Testis (tissue), 2 donors: ENCODE measurements at regions not wholly inside any gene's neighbourhood (a gene's known extent, or its start where the extent isn't known, plus 50 kb on each side); places are given as distances from the start of the nearest gene placed in this dataset.

Source experiments
- DNase-seq: peaks from one replicate; pipeline ENCODE4 v3.0.0-alpha.2; 2019
- H3K27ac ChIP-seq, 2 donors: fragments of 200-600 bp; sonication (generic); one replicate each; pipeline ENCODE4 v1.5.1; 2019
- H3K27me3 ChIP-seq: fragments of 200-600 bp; sonication (generic); one replicate; pipeline ENCODE4 v1.5.1; 2019
- H3K36me3 ChIP-seq: fragments of 200-600 bp; sonication (generic); one replicate; pipeline ENCODE4 v1.5.1; 2017; ENCODE audit warnings: low read depth; ENCODE audit errors: missing control alignments
- H3K4me1 ChIP-seq: fragments of 200-600 bp; sonication (generic); one replicate; pipeline ENCODE4 v1.5.1; 2019
- H3K4me3 ChIP-seq, 2 donors: fragments of 200-600 bp; sonication (generic); one replicate each; pipeline ENCODE4 v1.5.1; 2017 to 2019
- H3K9me3 ChIP-seq: fragments of 200-600 bp; sonication (generic); one replicate; pipeline ENCODE4 v1.5.1; 2017
- CTCF ChIP-seq, 3 experiments: fragments of 450-650 bp in 2 of 3; fragments of 200-600 bp in 1 of 3; sonication (generic) in 1 of 3; IDR thresholded peaks; one replicate each; pipeline ENCODE4 v1.5.1; 2016 to 2019; ENCODE audit warnings: antibody characterized with exemption in 3 of 3, mild to moderate bottlenecking in 2 of 3, moderate library complexity in 1 of 3
- POLR2A ChIP-seq: fragments of 450-650 bp; IDR thresholded peaks from one replicate; pipeline ENCODE4 v1.6.1; 2017; ENCODE audit warnings: antibody characterized with exemption, mild to moderate bottlenecking, moderate library complexity
- WGBS, 2 donors: methylation state at CpG; one replicate each; pipeline ENCODE4 v1.1.5; 2018; 5-methylcytosine and 5-hydroxymethylcytosine counted together
- intact Hi-C: fragments of 100-400 bp; cut with DNase I; formaldehyde crosslinking; loops from one replicate; pipeline ENCODE4 v1.15.1; 2023; ENCODE audit warnings: low total_unique reads

GRCh38 chr2:200013906-200014305 lies 58.5 kb downstream of the MAIP1 start:
- Histone ChIP-seq H3K27me3 (no peaks in the 10 kb centered on the region), H3K9me3 (no peaks in the 10 kb centered on the region), H3K4me3 (no peak overlapping the region), H3K27ac (no peak overlapping the region), H3K4me1 (no peaks in the 10 kb centered on the region), H3K36me3 (no peaks in the 10 kb centered on the region)
- WGBS, 2 donors: 81 to 91% methylated on average over 3 of the region's 3 CpGs
- TF ChIP-seq CTCF (IDR thresholded peaks at IDR 0.05) (no peak), POLR2A (no peak)
- DNase-seq: no peak
- intact Hi-C loops: no loop called here

DNA sequence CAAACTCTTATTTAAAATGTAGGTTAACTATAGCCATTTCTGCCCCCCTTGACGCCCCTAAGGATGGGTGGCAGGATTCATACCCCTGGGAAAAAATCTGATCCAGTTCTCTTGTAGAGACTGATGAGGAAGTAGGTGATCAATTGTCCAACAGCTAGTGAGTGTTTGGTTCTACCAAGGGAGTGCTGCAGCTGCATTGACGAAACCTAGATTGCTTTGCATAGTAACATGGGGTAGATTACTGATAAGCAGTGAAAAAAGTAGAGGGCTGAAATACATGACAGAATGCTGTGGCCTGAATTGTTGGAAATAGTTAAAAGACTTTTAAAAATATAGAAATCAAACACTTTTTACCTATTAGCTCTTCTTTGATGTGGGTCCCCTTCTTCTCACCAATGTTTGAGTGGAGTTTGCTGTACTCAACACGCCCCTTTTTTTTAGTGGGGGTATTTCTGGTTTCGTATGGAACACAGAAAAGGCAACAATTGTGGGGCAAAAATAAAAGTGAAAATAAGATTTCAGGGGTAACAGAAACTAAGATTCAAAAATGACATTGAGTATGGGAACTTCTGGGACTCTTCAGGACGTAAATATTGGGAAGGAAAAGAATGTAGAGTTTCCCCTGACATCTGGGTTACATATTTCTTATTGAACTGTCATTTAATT lies 66.2 kb downstream of the MAIP1 start:
- Histone ChIP-seq H3K36me3 (no peaks in the 10 kb centered on the region), H3K27ac (no peak overlapping the region), H3K9me3 (no peaks in the 10 kb centered on the region), H3K4me1 (no peaks in the 10 kb centered on the region), H3K4me3 (no peak overlapping the region), H3K27me3 (no peaks in the 10 kb centered on the region)
- no peak for TF ChIP-seq CTCF (IDR thresholded peaks at IDR 0.05)
- TF ChIP-seq POLR2A: no peak
- DNase-seq: no peak
- intact Hi-C loops: no loop called here
- WGBS, 2 donors: 77 to 85% methylated on average over 5 of the region's 5 CpGs

DNA sequence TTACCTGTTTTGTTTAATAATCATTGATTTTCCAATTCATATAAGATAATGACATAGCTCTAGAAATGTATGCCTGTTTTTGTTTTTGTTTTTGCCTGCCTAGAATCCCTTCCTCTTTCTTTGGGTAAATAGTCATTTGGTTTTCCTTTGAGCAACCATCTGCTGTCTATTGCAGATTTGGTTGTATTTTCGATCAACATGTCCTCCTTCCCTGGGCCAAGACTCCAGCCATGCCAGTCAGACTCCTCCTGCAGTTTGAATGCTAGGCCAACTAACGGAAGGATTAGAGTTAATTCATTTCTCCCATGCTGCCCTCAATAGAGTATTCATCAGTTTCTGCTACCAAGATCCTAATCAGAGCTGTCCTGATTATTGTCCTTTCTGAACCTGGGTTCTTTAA lies 67.1 kb downstream of the MAIP1 start:
- intact Hi-C loops: no loop called here
- no peak for DNase-seq
- TF ChIP-seq POLR2A: no peak
- TF ChIP-seq CTCF (IDR thresholded peaks at IDR 0.05): no peak
- Histone ChIP-seq H3K4me3 (no peak overlapping the region), H3K27me3 (no peaks in the 10 kb centered on the region), H3K36me3 (no peaks in the 10 kb centered on the region), H3K27ac (no peak overlapping the region), H3K9me3 (no peaks in the 10 kb centered on the region), H3K4me1 (no peaks in the 10 kb centered on the region)
- WGBS, 2 donors: 95 to 98% methylated on average over 2 of the region's 2 CpGs

- H3K4me3 ChIP-seq: no peak overlapping the region
- H3K27me3 ChIP-seq: no peaks in the 10 kb centered on the region
- TF ChIP-seq POLR2A: no peak
- no peak for TF ChIP-seq CTCF (IDR thresholded peaks at IDR 0.05)
- DNase-seq: no peak
- H3K36me3 ChIP-seq: no peaks in the 10 kb centered on the region
- H3K4me1 ChIP-seq: no peaks in the 10 kb centered on the region
- WGBS, 2 donors: 71 to 86% methylated on average over 1 of the region's 1 CpG
- no peaks in the 10 kb centered on the region for H3K9me3 ChIP-seq
- no peak overlapping the region for H3K27ac ChIP-seq
- intact Hi-C loops: no loop called here
These were observed 68.2 kb downstream of the MAIP1 start for GRCh38 chr2:200023570-200023969.

GRCh38 chr2:200025717-200026116 lies 70.3 kb downstream of the MAIP1 start:
- WGBS, 2 donors: 57 to 73% methylated on average over 2 of the region's 2 CpGs
- Histone ChIP-seq H3K27me3 (no peaks in the 10 kb centered on the region), H3K9me3 (no peaks in the 10 kb centered on the region), H3K27ac (no peak overlapping the region), H3K4me3 (no peak overlapping the region), H3K4me1 (no peaks in the 10 kb centered on the region), H3K36me3 (no peaks in the 10 kb centered on the region)
- DNase-seq: no peak
- TF ChIP-seq CTCF (IDR thresholded peaks at IDR 0.05) (no peak), POLR2A (no peak)
- intact Hi-C loops: no loop called here
